H1 (cell line): ENCODE measurements at regions not wholly inside any gene's neighbourhood (a gene's known extent, or its start where the extent isn't known, plus 50 kb on each side); places are given as distances from the start of the nearest gene placed in this dataset.

Experiments
- CTCF ChIA-PET: fragments of 300-600 bp; sonication (Branson Sonifier 250); formaldehyde crosslinking; loops from one replicate; lab custom pipeline; 2021; ENCODE audit not compliant: partially characterized antibody; lab: Charles Lee
- POLR2A ChIA-PET: fragments of 300-600 bp; sonication (Branson Sonifier 250); formaldehyde crosslinking; loops from one replicate; lab custom pipeline; 2021; ENCODE audit warnings: inconsistent platforms; ENCODE audit not compliant: partially characterized antibody; lab: Charles Lee
- DNase-seq, 2 experiments: peaks; one replicate each; pipeline versions ENCODE4 v3.0.0 to v3.0.0-alpha.2; 2010 to 2022; ENCODE audit warnings: low spot score in 2 of 2, low read depth in 1 of 2, mixed read lengths in 1 of 2
- FAIRE-seq: peaks from 2 replicates; lab custom pipeline; 2011; peaks lifted over from hg19 to GRCh38; lab: Jason Lieb, UNC
- H2AFZ ChIP-seq: 2 replicates; pipeline ENCODE4 v1.8.1; 2012; ENCODE audit warnings: low read length, inconsistent platforms
- H2AK5ac ChIP-seq: 2 replicates; pipeline ENCODE4 v1.6.1; 2013; ENCODE audit warnings: low read depth, low read length
- H2BK120ac ChIP-seq: replicated peaks from 2 replicates; pipeline ENCODE3; 2013; ENCODE audit warnings: low read depth, low read length, inconsistent platforms
- H2BK12ac ChIP-seq: 2 replicates; pipeline ENCODE4 v1.6.1; 2013; ENCODE audit warnings: low read depth, low read length
- H2BK15ac ChIP-seq: 2 replicates; pipeline ENCODE4 v1.6.1; 2013; ENCODE audit warnings: low read length
- H2BK20ac ChIP-seq: 2 replicates; pipeline ENCODE4 v1.6.1; 2013; ENCODE audit warnings: low read length
- H2BK5ac ChIP-seq: 2 replicates; pipeline ENCODE4 v1.6.1; 2013; ENCODE audit warnings: low read depth, low read length
- H3K14ac ChIP-seq: 2 replicates; pipeline ENCODE4 v1.6.1; 2013; ENCODE audit warnings: inconsistent platforms; ENCODE audit not compliant: insufficient read length
- H3K18ac ChIP-seq: 2 replicates; pipeline ENCODE4 v1.6.1; 2013; ENCODE audit warnings: low read length; ENCODE audit errors: extremely low read depth
- H3K23ac ChIP-seq: 2 replicates; pipeline ENCODE4 v1.6.1; 2013; ENCODE audit warnings: inconsistent platforms; ENCODE audit not compliant: insufficient read length
- H3K23me2 ChIP-seq: 2 replicates; pipeline ENCODE4 v1.6.1; 2013; ENCODE audit warnings: low read depth, low read length
- H3K27ac ChIP-seq: 2 replicates; pipeline ENCODE4 v1.6.1; 2011; ENCODE audit warnings: low read depth, low read length, inconsistent platforms
- H3K27me3 ChIP-seq, 4 experiments: replicated peaks in 1 of 4; 1 replicate in 1 of 4; 2 replicates in 3 of 4; pipeline versions ENCODE4 v1.6.1 to v1.8.1; 2011 to 2013; ENCODE audit warnings: low read length in 3 of 4, mild to moderate bottlenecking in 3 of 4, inconsistent platforms in 2 of 4, mixed read lengths in 2 of 4, moderate library complexity in 1 of 4; ENCODE audit not compliant: control insufficient read depth in 3 of 4, insufficient read depth in 3 of 4; ENCODE audit errors: extremely low read depth in 1 of 4
- H3K36me3 ChIP-seq, 4 experiments: 2 replicates each; pipeline versions ENCODE4 v1.6.1 to v1.8.1; 2011 to 2013; ENCODE audit warnings: mild to moderate bottlenecking in 4 of 4, low read length in 3 of 4, moderate library complexity in 2 of 4, control low read depth in 1 of 4, inconsistent platforms in 1 of 4; ENCODE audit not compliant: insufficient read depth in 4 of 4, control insufficient read depth in 2 of 4
- H3K4ac ChIP-seq: replicated peaks from 2 replicates; pipeline ENCODE3; 2013; ENCODE audit warnings: low read length, low read depth, mixed read lengths, inconsistent platforms; ENCODE audit not compliant: insufficient read length
- H3K4me1 ChIP-seq, 4 experiments: replicated peaks in 1 of 4; 1 replicate in 1 of 4; 2 replicates in 3 of 4; pipeline versions ENCODE4 v1.6.1 to v1.8.1; 2011 to 2013; ENCODE audit warnings: low read length in 3 of 4, inconsistent platforms in 2 of 4, mixed read lengths in 1 of 4; ENCODE audit not compliant: insufficient read depth in 4 of 4, control insufficient read depth in 3 of 4
- H3K4me2 ChIP-seq, 2 experiments: 2 replicates each; pipeline versions ENCODE4 v1.6.1 to v1.8.1; 2011 to 2013; ENCODE audit warnings: low read depth in 2 of 2, low read length in 2 of 2, control low read depth in 1 of 2, inconsistent platforms in 1 of 2, mild to moderate bottlenecking in 1 of 2; ENCODE audit not compliant: insufficient read depth in 1 of 2
- H3K4me3 ChIP-seq, 4 experiments: fragments of 200-600, 300-600 bp in 1 of 4; sonication (generic), shearing (Covaris generic), sonication (Bioruptor Twin) in 1 of 4; 2 replicates each; pipeline versions ENCODE4 v1.5.1 to v1.8.1; 2011 to 2016; ENCODE audit warnings: low read length in 4 of 4, low read depth in 3 of 4, control low read depth in 2 of 4, inconsistent platforms in 2 of 4, mild to moderate bottlenecking in 2 of 4, mixed read lengths in 1 of 4, moderate library complexity in 1 of 4; ENCODE audit not compliant: insufficient read depth in 2 of 4; ENCODE audit errors: extremely low read depth in 1 of 4
- H3K56ac ChIP-seq: replicated peaks from 2 replicates; pipeline ENCODE3; 2013; ENCODE audit warnings: low read depth, mild to moderate bottlenecking, mixed read lengths, low read length, inconsistent platforms; ENCODE audit not compliant: insufficient read length
- H3K79me1 ChIP-seq: 2 replicates; pipeline ENCODE4 v1.6.1; 2013; ENCODE audit warnings: low read depth, low read length, control low read depth
- H3K79me2 ChIP-seq, 2 experiments: 2 replicates each; pipeline versions ENCODE4 v1.6.1 to v1.8.1; 2012 to 2013; ENCODE audit warnings: low read length in 2 of 2, mild to moderate bottlenecking in 2 of 2, inconsistent platforms in 1 of 2; ENCODE audit not compliant: insufficient read depth in 2 of 2, control insufficient read depth in 1 of 2
- H3K9ac ChIP-seq, 4 experiments: replicated peaks in 1 of 4; 1 replicate in 1 of 4; 2 replicates in 3 of 4; pipeline versions ENCODE4 v1.6.1 to v1.8.1; 2011 to 2013; ENCODE audit warnings: low read depth in 3 of 4, low read length in 3 of 4, control low read depth in 2 of 4, mild to moderate bottlenecking in 2 of 4, moderate library complexity in 2 of 4, inconsistent platforms in 1 of 4; ENCODE audit errors: extremely low read depth in 1 of 4
- H3K9me3 ChIP-seq, 2 experiments: 2 replicates each; pipeline versions ENCODE4 v1.6.1 to v1.8.1; 2012 to 2013; ENCODE audit warnings: mild to moderate bottlenecking in 2 of 2, moderate library complexity in 2 of 2, control low read depth in 1 of 2, inconsistent platforms in 1 of 2, low read depth in 1 of 2, low read length in 1 of 2, mixed read lengths in 1 of 2; ENCODE audit not compliant: insufficient read depth in 2 of 2
- H4K20me1 ChIP-seq, 2 experiments: replicated peaks in 1 of 2; 2 replicates each; pipeline versions ENCODE3 to v1.8.1; 2011 to 2013; ENCODE audit warnings: inconsistent platforms in 2 of 2, low read length in 2 of 2, mild to moderate bottlenecking in 1 of 2; ENCODE audit not compliant: insufficient read depth in 2 of 2, control insufficient read depth in 1 of 2
- H4K5ac ChIP-seq: 2 replicates; pipeline ENCODE4 v1.6.1; 2013; ENCODE audit warnings: low read length, low read depth, mixed read lengths, inconsistent platforms; ENCODE audit not compliant: insufficient read length
- H4K8ac ChIP-seq: 2 replicates; pipeline ENCODE4 v1.8.0; 2013; ENCODE audit warnings: mild to moderate bottlenecking, moderate library complexity, low read length, inconsistent platforms; ENCODE audit not compliant: insufficient read depth; ENCODE audit errors: extremely low read depth
- H4K91ac ChIP-seq: replicated peaks from 2 replicates; pipeline ENCODE3; 2013; ENCODE audit warnings: low read length, mixed read lengths, inconsistent platforms; ENCODE audit not compliant: insufficient read length
- CBX5 ChIP-seq: fragments of 300-800, 300-1000 bp; sonication (generic); IDR thresholded peaks from 2 replicates; pipeline ENCODE4 v1.7.1; 2016; ENCODE audit warnings: antibody characterized with exemption, low read length, low read depth
- CHD1 ChIP-seq: IDR thresholded peaks from 2 replicates; pipeline ENCODE4 v1.6.1; 2012; ENCODE audit warnings: low read depth, low read length, improper control_type of control experiment
- FOSL1 ChIP-seq: IDR thresholded peaks from 2 replicates; pipeline ENCODE4 v1.6.1; 2011; ENCODE audit warnings: mild to moderate bottlenecking, low read depth, low read length, moderate library complexity; ENCODE audit not compliant: insufficient read depth
- HDAC6 ChIP-seq: IDR thresholded peaks from one replicate; pipeline ENCODE4 v1.7.1; 2012; ENCODE audit warnings: low read depth, mild to moderate bottlenecking, inconsistent platforms, low read length, moderate library complexity
- POLR2A ChIP-seq, 2 experiments: IDR thresholded peaks; 1 replicate in 1 of 2; 2 replicates in 1 of 2; pipeline ENCODE4 v1.6.1; 2011; ENCODE audit warnings: low read depth in 2 of 2, low read length in 2 of 2, mild to moderate bottlenecking in 2 of 2; ENCODE audit errors: control extremely low read depth in 1 of 2
- POLR2AphosphoS5 ChIP-seq: IDR thresholded peaks from 2 replicates; pipeline ENCODE4 v1.6.1; 2011; ENCODE audit warnings: low read depth, low read length
- YY1 ChIP-seq: IDR thresholded peaks from 2 replicates; pipeline ENCODE4 v1.6.1; 2011; ENCODE audit warnings: low read depth, mild to moderate bottlenecking, low read length
- WGBS, 2 experiments: shearing (Covaris generic) in 1 of 2; methylation state at CpG; one replicate each; pipeline versions ENCODE4 v1.1.6 to v1.1.7; 2013 to 2015; ENCODE audit warnings: low lambda C conversion rate in 2 of 2, mixed read lengths in 2 of 2, inconsistent platforms in 1 of 2, low coverage in 1 of 2, missing lambda C conversion rate in 1 of 2; ENCODE audit not compliant: insufficient replicate concordance in 2 of 2, insufficient coverage in 1 of 2, insufficient read length in 1 of 2; ENCODE audit errors: extremely low coverage in 1 of 2, missing lambda C conversion rate in 1 of 2; 5-methylcytosine and 5-hydroxymethylcytosine counted together
- TF ChIP-seq, protein P1 (sequence below), 3 experiments: IDR thresholded peaks; 1 replicate in 2 of 3; 2 replicates in 1 of 3; pipeline versions ENCODE4 v1.5.1 to v1.6.1; 2011; ENCODE audit warnings: low read length in 3 of 3, mild to moderate bottlenecking in 3 of 3, inconsistent platforms in 2 of 3, low read depth in 1 of 3, moderate library complexity in 1 of 3; ENCODE audit not compliant: insufficient read depth in 1 of 3; ENCODE audit errors: control extremely low read depth in 1 of 3
- TF ChIP-seq, protein P2 (sequence below): IDR thresholded peaks from 2 replicates; pipeline ENCODE4 v1.6.1; 2012; ENCODE audit warnings: low read length, inconsistent platforms
- TF ChIP-seq, protein P3 (sequence below): IDR thresholded peaks from 2 replicates; pipeline ENCODE4 v1.6.1; 2012; ENCODE audit warnings: inconsistent platforms

DNA sequence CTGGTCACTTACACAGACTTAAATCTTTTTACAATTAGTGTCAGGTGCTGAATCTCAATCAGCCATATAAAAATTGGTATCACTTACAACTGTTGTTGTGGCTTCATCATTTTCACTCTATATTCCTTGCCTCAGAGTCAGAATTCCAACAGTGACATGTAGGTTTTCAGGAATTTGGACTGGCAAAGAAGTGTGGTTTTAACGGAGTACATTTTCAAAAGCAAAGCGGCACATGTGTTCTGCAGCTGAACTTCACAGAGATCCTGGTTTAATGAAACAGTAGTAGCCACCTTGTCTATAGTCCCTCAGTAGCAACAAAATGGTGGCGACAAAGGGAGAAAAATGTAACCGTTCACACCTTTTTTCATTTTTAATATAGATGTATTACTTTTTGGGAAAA, 486.6 kb downstream of the FAT4 start:
- Histone ChIP-seq H2BK120ac (no peak overlapping the region), H2AFZ (no peak overlapping the region), H2BK5ac (no peak overlapping the region), H3K27me3 (no peaks in the 10 kb centered on the region), H3K23ac (no peak overlapping the region), H4K91ac (no peak overlapping the region), H2BK12ac (no peak overlapping the region), H2BK15ac (no peak overlapping the region), H3K36me3 (no peaks in the 10 kb centered on the region), H3K4me2 (no peak overlapping the region), H2AK5ac (no peak overlapping the region), H3K79me1 (no peaks in the 10 kb centered on the region), H3K4ac (no peak overlapping the region), H3K4me3 (no peak overlapping the region), H3K56ac (no peak overlapping the region), H3K9me3 (no peaks in the 10 kb centered on the region), H3K4me1 (no peaks in the 10 kb centered on the region), H3K9ac (no peak overlapping the region), H3K14ac (no peak overlapping the region), H3K79me2 (no peaks in the 10 kb centered on the region), H3K27ac (no peak overlapping the region), H3K18ac (no peak overlapping the region), H4K5ac (no peak overlapping the region), H4K20me1 (no peaks in the 10 kb centered on the region), H3K23me2 (no peaks in the 10 kb centered on the region; the same call in 1 of the 2 replicates), H4K8ac (no peak overlapping the region), H2BK20ac (no peak overlapping the region)
- DNase-seq (no peak), FAIRE-seq (no peak)
- ChIA-PET POLR2A (no interaction called here), CTCF (no interaction called here)
- 85% methylated on average over 4 of the region's 4 CpGs; no CpG with 5 or more reads in 1 of the 2 experiments for WGBS, 2 experiments
- TF ChIP-seq CHD1 (no peak), FOSL1 (no peak), CBX5 (no peak), POLR2A (IDR thresholded peaks at IDR 0.05; ENCODE audit: control extremely low read depth in 1 of 2, low read depth in 2 of 2, low read length in 2 of 2) (no peak), POLR2AphosphoS5 (no peak), HDAC6 (no peak), YY1 (no peak)
- TF ChIP-seq, protein P1, sequence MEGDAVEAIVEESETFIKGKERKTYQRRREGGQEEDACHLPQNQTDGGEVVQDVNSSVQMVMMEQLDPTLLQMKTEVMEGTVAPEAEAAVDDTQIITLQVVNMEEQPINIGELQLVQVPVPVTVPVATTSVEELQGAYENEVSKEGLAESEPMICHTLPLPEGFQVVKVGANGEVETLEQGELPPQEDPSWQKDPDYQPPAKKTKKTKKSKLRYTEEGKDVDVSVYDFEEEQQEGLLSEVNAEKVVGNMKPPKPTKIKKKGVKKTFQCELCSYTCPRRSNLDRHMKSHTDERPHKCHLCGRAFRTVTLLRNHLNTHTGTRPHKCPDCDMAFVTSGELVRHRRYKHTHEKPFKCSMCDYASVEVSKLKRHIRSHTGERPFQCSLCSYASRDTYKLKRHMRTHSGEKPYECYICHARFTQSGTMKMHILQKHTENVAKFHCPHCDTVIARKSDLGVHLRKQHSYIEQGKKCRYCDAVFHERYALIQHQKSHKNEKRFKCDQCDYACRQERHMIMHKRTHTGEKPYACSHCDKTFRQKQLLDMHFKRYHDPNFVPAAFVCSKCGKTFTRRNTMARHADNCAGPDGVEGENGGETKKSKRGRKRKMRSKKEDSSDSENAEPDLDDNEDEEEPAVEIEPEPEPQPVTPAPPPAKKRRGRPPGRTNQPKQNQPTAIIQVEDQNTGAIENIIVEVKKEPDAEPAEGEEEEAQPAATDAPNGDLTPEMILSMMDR (IDR thresholded peaks at IDR 0.05; ENCODE audit: control extremely low read depth in 1 of 3, insufficient read depth in 1 of 3, low read depth in 1 of 3, low read length in 3 of 3): no peak
- TF ChIP-seq, protein P2, sequence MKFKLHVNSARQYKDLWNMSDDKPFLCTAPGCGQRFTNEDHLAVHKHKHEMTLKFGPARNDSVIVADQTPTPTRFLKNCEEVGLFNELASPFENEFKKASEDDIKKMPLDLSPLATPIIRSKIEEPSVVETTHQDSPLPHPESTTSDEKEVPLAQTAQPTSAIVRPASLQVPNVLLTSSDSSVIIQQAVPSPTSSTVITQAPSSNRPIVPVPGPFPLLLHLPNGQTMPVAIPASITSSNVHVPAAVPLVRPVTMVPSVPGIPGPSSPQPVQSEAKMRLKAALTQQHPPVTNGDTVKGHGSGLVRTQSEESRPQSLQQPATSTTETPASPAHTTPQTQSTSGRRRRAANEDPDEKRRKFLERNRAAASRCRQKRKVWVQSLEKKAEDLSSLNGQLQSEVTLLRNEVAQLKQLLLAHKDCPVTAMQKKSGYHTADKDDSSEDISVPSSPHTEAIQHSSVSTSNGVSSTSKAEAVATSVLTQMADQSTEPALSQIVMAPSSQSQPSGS: no peak
- TF ChIP-seq, protein P3, sequence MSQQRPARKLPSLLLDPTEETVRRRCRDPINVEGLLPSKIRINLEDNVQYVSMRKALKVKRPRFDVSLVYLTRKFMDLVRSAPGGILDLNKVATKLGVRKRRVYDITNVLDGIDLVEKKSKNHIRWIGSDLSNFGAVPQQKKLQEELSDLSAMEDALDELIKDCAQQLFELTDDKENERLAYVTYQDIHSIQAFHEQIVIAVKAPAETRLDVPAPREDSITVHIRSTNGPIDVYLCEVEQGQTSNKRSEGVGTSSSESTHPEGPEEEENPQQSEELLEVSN: no peak
